ENCODE measurements at regions not wholly inside any gene's neighbourhood (a gene's known extent, or its start where the extent isn't known, plus 50 kb on each side); places are given as distances from the start of the nearest gene placed in this dataset.

DNA sequence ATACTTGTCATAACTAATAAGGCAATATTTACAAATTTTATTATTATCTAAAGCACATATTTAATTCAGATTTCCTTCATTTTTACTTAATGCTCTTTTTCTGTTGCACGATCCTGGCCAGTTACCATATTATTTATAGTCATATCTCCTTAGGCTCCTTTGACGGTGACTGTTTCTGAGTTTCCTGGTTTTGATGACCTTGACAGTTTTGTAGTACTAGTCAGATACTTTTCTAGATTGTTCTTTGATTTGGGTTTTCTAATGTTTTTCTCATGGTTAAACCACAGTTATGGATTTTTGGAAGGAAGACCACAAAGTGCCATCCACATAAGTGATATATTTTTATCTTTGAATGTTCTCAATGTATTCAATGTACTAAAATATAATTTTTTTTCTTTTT is 171.0 kb upstream of the NANOGP8 start:
- TF ChIP-seq NFE2L2 (conservative IDR thresholded peaks at IDR 0.05; ENCODE audit: low read length): no peak
- TF ChIP-seq, protein P1, sequence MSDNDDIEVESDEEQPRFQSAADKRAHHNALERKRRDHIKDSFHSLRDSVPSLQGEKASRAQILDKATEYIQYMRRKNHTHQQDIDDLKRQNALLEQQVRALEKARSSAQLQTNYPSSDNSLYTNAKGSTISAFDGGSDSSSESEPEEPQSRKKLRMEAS (IDR thresholded peaks at IDR 0.05): no peak
- TF ChIP-seq, protein P2, sequence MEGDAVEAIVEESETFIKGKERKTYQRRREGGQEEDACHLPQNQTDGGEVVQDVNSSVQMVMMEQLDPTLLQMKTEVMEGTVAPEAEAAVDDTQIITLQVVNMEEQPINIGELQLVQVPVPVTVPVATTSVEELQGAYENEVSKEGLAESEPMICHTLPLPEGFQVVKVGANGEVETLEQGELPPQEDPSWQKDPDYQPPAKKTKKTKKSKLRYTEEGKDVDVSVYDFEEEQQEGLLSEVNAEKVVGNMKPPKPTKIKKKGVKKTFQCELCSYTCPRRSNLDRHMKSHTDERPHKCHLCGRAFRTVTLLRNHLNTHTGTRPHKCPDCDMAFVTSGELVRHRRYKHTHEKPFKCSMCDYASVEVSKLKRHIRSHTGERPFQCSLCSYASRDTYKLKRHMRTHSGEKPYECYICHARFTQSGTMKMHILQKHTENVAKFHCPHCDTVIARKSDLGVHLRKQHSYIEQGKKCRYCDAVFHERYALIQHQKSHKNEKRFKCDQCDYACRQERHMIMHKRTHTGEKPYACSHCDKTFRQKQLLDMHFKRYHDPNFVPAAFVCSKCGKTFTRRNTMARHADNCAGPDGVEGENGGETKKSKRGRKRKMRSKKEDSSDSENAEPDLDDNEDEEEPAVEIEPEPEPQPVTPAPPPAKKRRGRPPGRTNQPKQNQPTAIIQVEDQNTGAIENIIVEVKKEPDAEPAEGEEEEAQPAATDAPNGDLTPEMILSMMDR (IDR thresholded peaks at IDR 0.05): no peak
- TF ChIP-seq BHLHE40 (IDR thresholded peaks at IDR 0.05; ENCODE audit: low read depth, low read length): no peak
- no peak for TF ChIP-seq ZFP36 (IDR thresholded peaks at IDR 0.05; ENCODE audit: borderline replicate concordance, partially characterized antibody)
- TF ChIP-seq POLR2A (IDR thresholded peaks at IDR 0.05; ENCODE audit: low read length): no peak
